HepG2 (cell line): ENCODE measurements at regions not wholly inside any gene's neighbourhood (a gene's known extent, or its start where the extent isn't known, plus 50 kb on each side); places are given as distances from the start of the nearest gene placed in this dataset.

Source experiments
- CTCF ChIP-seq: sonication (generic); formaldehyde crosslinking; IDR thresholded peaks from 2 replicates; pipeline ENCODE4 v1.5.0; 2020; ENCODE audit warnings: mild to moderate bottlenecking, missing genetic modification reagents, moderate library complexity
- EP300 ChIP-seq, 3 experiments: sonication (generic) in 1 of 3; formaldehyde crosslinking in 1 of 3; IDR thresholded peaks; 2 replicates each; pipeline versions ENCODE4 v1.5.1 to v1.6.1; 2011 to 2020; ENCODE audit warnings: low read depth in 2 of 3, low read length in 2 of 3, borderline replicate concordance in 1 of 3, improper control_type of control experiment in 1 of 3, mild to moderate bottlenecking in 1 of 3, missing genetic modification reagents in 1 of 3, moderate library complexity in 1 of 3
- GABPB1 ChIP-seq: IDR thresholded peaks from 2 replicates; pipeline ENCODE4 v1.6.1; 2016; ENCODE audit warnings: mild to moderate bottlenecking, missing genetic modification reagents, moderate library complexity, missing compliant biosample characterization
- JUND ChIP-seq: sonication (generic); formaldehyde crosslinking; IDR thresholded peaks from 2 replicates; pipeline ENCODE4 v1.8.0; 2022; ENCODE audit warnings: mild to moderate bottlenecking, missing genetic modification reagents
- MAZ ChIP-seq, 2 experiments: sonication (generic) in 1 of 2; formaldehyde crosslinking in 1 of 2; IDR thresholded peaks; 2 replicates each; pipeline versions ENCODE4 v1.5.0 to v1.6.1; 2012 to 2020; ENCODE audit warnings: low read depth in 2 of 2, mild to moderate bottlenecking in 2 of 2, borderline replicate concordance in 1 of 2, improper control_type of control experiment in 1 of 2, low read length in 1 of 2, missing genetic modification reagents in 1 of 2, moderate library complexity in 1 of 2
- SMAD3 ChIP-seq: sonication (generic); formaldehyde crosslinking; IDR thresholded peaks from 2 replicates; pipeline ENCODE4 v1.4.0; 2020; ENCODE audit warnings: missing genetic modification reagents
- YY1 ChIP-seq: IDR thresholded peaks from 2 replicates; pipeline ENCODE4 v1.6.1; 2011; ENCODE audit warnings: low read length, low read depth, moderate library complexity, mild to moderate bottlenecking; ENCODE audit not compliant: insufficient read depth, insufficient replicate concordance
- ZBTB8A ChIP-seq: sonication (generic); formaldehyde crosslinking; IDR thresholded peaks from 2 replicates; pipeline ENCODE4 v1.4.0; 2020; ENCODE audit warnings: mild to moderate bottlenecking, low read depth, missing genetic modification reagents, borderline replicate concordance
- ZFP41 ChIP-seq: sonication (generic); formaldehyde crosslinking; IDR thresholded peaks from 2 replicates; pipeline ENCODE4 v1.4.0; 2020; ENCODE audit warnings: mild to moderate bottlenecking, missing genetic modification reagents, borderline replicate concordance
- ZNF503 ChIP-seq: sonication (generic); formaldehyde crosslinking; IDR thresholded peaks from 2 replicates; pipeline ENCODE4 v1.4.0; 2020; ENCODE audit warnings: missing genetic modification reagents
- ZNF589 ChIP-seq: sonication (generic); formaldehyde crosslinking; conservative IDR thresholded peaks from 2 replicates; pipeline ENCODE4 v1.8.0; 2022; ENCODE audit warnings: mild to moderate bottlenecking, moderate library complexity, missing genetic modification reagents
- TF ChIP-seq, protein P1 (sequence below), 2 experiments: sonication (generic) in 1 of 2; formaldehyde crosslinking in 1 of 2; IDR thresholded peaks; 2 replicates each; pipeline versions ENCODE4 v1.4.0 to v1.6.1; 2018 to 2020; ENCODE audit warnings: missing genetic modification reagents in 2 of 2, borderline replicate concordance in 1 of 2, low read depth in 1 of 2, mild to moderate bottlenecking in 1 of 2, missing biosample characterization in 1 of 2
- TF ChIP-seq, protein P2 (sequence below): IDR thresholded peaks from 2 replicates; pipeline ENCODE4 v1.6.1; 2012; ENCODE audit warnings: low read length, improper control_type of control experiment

- TF ChIP-seq SMAD3, result no peak
- no peak for TF ChIP-seq ZBTB8A (CRISPR knock-in tag)
- TF ChIP-seq ZFP41 (CRISPR knock-in tag), result no peak
- TF ChIP-seq JUND, result no peak
- TF ChIP-seq EP300 (IDR thresholded peaks at IDR 0.05; ENCODE audit: low read depth in 2 of 2, low read length in 2 of 2), result no peak
- no peak for TF ChIP-seq EP300 (CRISPR knock-in tag; IDR thresholded peaks at IDR 0.05; ENCODE audit: borderline replicate concordance)
- no peak for TF ChIP-seq ZNF503 (CRISPR knock-in tag)
- no peak for TF ChIP-seq ZNF589 (CRISPR knock-in tag)
- TF ChIP-seq, protein P1, sequence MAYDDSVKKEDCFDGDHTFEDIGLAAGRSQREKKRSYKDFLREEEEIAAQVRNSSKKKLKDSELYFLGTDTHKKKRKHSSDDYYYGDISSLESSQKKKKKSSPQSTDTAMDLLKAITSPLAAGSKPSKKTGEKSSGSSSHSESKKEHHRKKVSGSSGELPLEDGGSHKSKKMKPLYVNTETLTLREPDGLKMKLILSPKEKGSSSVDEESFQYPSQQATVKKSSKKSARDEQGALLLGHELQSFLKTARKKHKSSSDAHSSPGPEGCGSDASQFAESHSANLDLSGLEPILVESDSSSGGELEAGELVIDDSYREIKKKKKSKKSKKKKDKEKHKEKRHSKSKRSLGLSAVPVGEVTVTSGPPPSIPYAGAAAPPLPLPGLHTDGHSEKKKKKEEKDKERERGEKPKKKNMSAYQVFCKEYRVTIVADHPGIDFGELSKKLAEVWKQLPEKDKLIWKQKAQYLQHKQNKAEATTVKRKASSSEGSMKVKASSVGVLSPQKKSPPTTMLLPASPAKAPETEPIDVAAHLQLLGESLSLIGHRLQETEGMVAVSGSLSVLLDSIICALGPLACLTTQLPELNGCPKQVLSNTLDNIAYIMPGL (CRISPR knock-in tag; IDR thresholded peaks at IDR 0.05; ENCODE audit: borderline replicate concordance in 1 of 2, low read depth in 1 of 2), result no peak
- TF ChIP-seq GABPB1 (CRISPR knock-in tag), result no peak
- TF ChIP-seq, protein P2, sequence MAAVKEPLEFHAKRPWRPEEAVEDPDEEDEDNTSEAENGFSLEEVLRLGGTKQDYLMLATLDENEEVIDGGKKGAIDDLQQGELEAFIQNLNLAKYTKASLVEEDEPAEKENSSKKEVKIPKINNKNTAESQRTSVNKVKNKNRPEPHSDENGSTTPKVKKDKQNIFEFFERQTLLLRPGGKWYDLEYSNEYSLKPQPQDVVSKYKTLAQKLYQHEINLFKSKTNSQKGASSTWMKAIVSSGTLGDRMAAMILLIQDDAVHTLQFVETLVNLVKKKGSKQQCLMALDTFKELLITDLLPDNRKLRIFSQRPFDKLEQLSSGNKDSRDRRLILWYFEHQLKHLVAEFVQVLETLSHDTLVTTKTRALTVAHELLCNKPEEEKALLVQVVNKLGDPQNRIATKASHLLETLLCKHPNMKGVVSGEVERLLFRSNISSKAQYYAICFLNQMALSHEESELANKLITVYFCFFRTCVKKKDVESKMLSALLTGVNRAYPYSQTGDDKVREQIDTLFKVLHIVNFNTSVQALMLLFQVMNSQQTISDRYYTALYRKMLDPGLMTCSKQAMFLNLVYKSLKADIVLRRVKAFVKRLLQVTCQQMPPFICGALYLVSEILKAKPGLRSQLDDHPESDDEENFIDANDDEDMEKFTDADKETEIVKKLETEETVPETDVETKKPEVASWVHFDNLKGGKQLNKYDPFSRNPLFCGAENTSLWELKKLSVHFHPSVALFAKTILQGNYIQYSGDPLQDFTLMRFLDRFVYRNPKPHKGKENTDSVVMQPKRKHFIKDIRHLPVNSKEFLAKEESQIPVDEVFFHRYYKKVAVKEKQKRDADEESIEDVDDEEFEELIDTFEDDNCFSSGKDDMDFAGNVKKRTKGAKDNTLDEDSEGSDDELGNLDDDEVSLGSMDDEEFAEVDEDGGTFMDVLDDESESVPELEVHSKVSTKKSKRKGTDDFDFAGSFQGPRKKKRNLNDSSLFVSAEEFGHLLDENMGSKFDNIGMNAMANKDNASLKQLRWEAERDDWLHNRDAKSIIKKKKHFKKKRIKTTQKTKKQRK, result no peak
- TF ChIP-seq CTCF (CRISPR knock-in tag), result no peak
- no peak for TF ChIP-seq YY1
- TF ChIP-seq MAZ (IDR thresholded peaks at IDR 0.05; ENCODE audit: borderline replicate concordance, low read depth, low read length), result no peak
- TF ChIP-seq MAZ (CRISPR knock-in tag; IDR thresholded peaks at IDR 0.05; ENCODE audit: low read depth), result no peak
These were observed 346.9 kb downstream of the LMBRD1 start for GRCh38 chr6:69449887-69450286.
